Tibial nerve (tissue), 4 donors: ENCODE measurements at regions not wholly inside any gene's neighbourhood (a gene's known extent, or its start where the extent isn't known, plus 50 kb on each side); places are given as distances from the start of the nearest gene placed in this dataset.

Experiments
- DNase-seq, 2 donors: peaks; one replicate each; pipeline ENCODE4 v3.0.0-alpha.2; 2019; ENCODE audit warnings: low spot score in 2 of 2
- H3K27ac ChIP-seq, 4 donors: fragments of 200-600 bp; sonication (generic) in 3 of 4; one replicate each; pipeline ENCODE4 v1.5.1; 2017 to 2019; ENCODE audit warnings: mild to moderate bottlenecking in 1 of 4
- H3K27me3 ChIP-seq, 2 donors: fragments of 200-600 bp; sonication (generic) in 1 of 2; one replicate each; pipeline versions ENCODE4 v1.5.1 to v1.6.0; 2017 to 2019
- H3K36me3 ChIP-seq, 3 donors: fragments of 200-600 bp; sonication (generic); one replicate each; pipeline ENCODE4 v1.5.1; 2018 to 2019
- H3K4me1 ChIP-seq, 4 donors: fragments of 200-600 bp; sonication (generic) in 3 of 4; one replicate each; pipeline ENCODE4 v1.5.1; 2017 to 2019
- H3K4me3 ChIP-seq, 4 donors: fragments of 200-600 bp; sonication (generic) in 3 of 4; one replicate each; pipeline ENCODE4 v1.5.1; 2017 to 2019; ENCODE audit warnings: mild to moderate bottlenecking in 1 of 4, moderate library complexity in 1 of 4
- H3K9me3 ChIP-seq, 4 donors: fragments of 200-600 bp; sonication (generic) in 3 of 4; one replicate each; pipeline ENCODE4 v1.5.1; 2017 to 2019
- CTCF ChIP-seq, 5 experiments: fragments of 200-600 bp in 3 of 5; fragments of 450-650 bp in 2 of 5; sonication (generic) in 3 of 5; IDR thresholded peaks; one replicate each; pipeline ENCODE4 v1.5.1; 2016 to 2019; ENCODE audit warnings: antibody characterized with exemption in 5 of 5, mild to moderate bottlenecking in 3 of 5, moderate library complexity in 2 of 5
- EP300 ChIP-seq, 2 donors: sonication (generic); formaldehyde crosslinking; IDR thresholded peaks; one replicate each; pipeline ENCODE4 v1.6.1; 2017; ENCODE audit warnings: antibody characterized with exemption in 2 of 2, mild to moderate bottlenecking in 1 of 2
- POLR2A ChIP-seq, 2 donors: fragments of 450-650 bp; IDR thresholded peaks; one replicate each; pipeline ENCODE4 v1.6.1; 2017; ENCODE audit warnings: antibody characterized with exemption in 2 of 2, mild to moderate bottlenecking in 2 of 2, moderate library complexity in 2 of 2
- WGBS, 2 donors: methylation state at CpG; one replicate each; pipeline ENCODE4 v1.1.5; 2018; 5-methylcytosine and 5-hydroxymethylcytosine counted together

GRCh38 chr5:89981878-89982773 is 427.4 kb downstream of the CETN3 start:
- Histone ChIP-seq H3K27me3 (no peaks in the 10 kb centered on the region), H3K27ac (no peak overlapping the region), H3K36me3 (no peaks in the 10 kb centered on the region), H3K4me1 (peaks cover 0 to 6% (median 0%) of the 10 kb centered on the region in 4 donors), H3K9me3 (no peaks in the 10 kb centered on the region), H3K4me3 (no peak overlapping the region)
- DNase-seq = no peak
- TF ChIP-seq POLR2A (IDR thresholded peaks at IDR 0.05) = no peak
- TF ChIP-seq CTCF (IDR thresholded peaks at IDR 0.05) = no peak
- TF ChIP-seq EP300 (IDR thresholded peaks at IDR 0.05) = no peak
- WGBS, 2 donors = 59% methylated on average over 6 of the region's 6 CpGs

GRCh38 chr5:89981021-89981420 is 428.5 kb downstream of the CETN3 start:
- Histone ChIP-seq H3K27me3 (no peaks in the 10 kb centered on the region), H3K36me3 (no peaks in the 10 kb centered on the region), H3K4me1 (peaks cover 0 to 6% (median 0%) of the 10 kb centered on the region in 4 donors), H3K27ac (no peak overlapping the region), H3K9me3 (no peaks in the 10 kb centered on the region), H3K4me3 (no peak overlapping the region)
- 54 to 67% methylated on average over 2 of the region's 2 CpGs for WGBS, 2 donors
- no peak for TF ChIP-seq POLR2A (IDR thresholded peaks at IDR 0.05)
- no peak for TF ChIP-seq EP300 (IDR thresholded peaks at IDR 0.05)
- no peak for TF ChIP-seq CTCF (IDR thresholded peaks at IDR 0.05)
- DNase-seq = no peak

GRCh38 chr5:89973516-89973915 is 436.0 kb downstream of the CETN3 start:
- Histone ChIP-seq H3K9me3 (no peaks in the 10 kb centered on the region), H3K4me1 (peaks cover 0 to 7% (median 0%) of the 10 kb centered on the region in 4 donors), H3K36me3 (no peaks in the 10 kb centered on the region), H3K4me3 (no peak overlapping the region), H3K27ac (no peak overlapping the region), H3K27me3 (no peaks in the 10 kb centered on the region)
- WGBS, 2 donors = 83 to 88% methylated on average over 2 of the region's 2 CpGs
- no peak for TF ChIP-seq CTCF (IDR thresholded peaks at IDR 0.05)
- no peak for TF ChIP-seq EP300 (IDR thresholded peaks at IDR 0.05)
- TF ChIP-seq POLR2A (IDR thresholded peaks at IDR 0.05) = no peak
- no peak for DNase-seq

- 79 to 84% methylated on average over 3 of the region's 3 CpGs for WGBS, 2 donors
- DNase-seq = no peak
Measured at GRCh38 chr5:89972901-89973300, 436.7 kb downstream of the CETN3 start.

More at GRCh38 chr5:89972901-89973300, 436.7 kb downstream of the CETN3 start:
- Histone ChIP-seq H3K4me1 (peaks cover 0 to 8% (median 0%) of the 10 kb centered on the region in 4 donors), H3K9me3 (no peaks in the 10 kb centered on the region), H3K27me3 (no peaks in the 10 kb centered on the region), H3K27ac (no peak overlapping the region), H3K36me3 (no peaks in the 10 kb centered on the region), H3K4me3 (no peak overlapping the region)
- TF ChIP-seq CTCF (IDR thresholded peaks at IDR 0.05) (no peak), EP300 (IDR thresholded peaks at IDR 0.05) (no peak), POLR2A (IDR thresholded peaks at IDR 0.05) (no peak)
